ENCODE measurements at regions not wholly inside any gene's neighbourhood (a gene's known extent, or its start where the extent isn't known, plus 50 kb on each side); places are given as distances from the start of the nearest gene placed in this dataset.

- TF ChIP-seq SIN3A (IDR thresholded peaks at IDR 0.05; ENCODE audit: borderline replicate concordance, insufficient read depth, low read length): no peak
- TF ChIP-seq TAF1 (IDR thresholded peaks at IDR 0.05; ENCODE audit: borderline replicate concordance, insufficient read depth, low read length): no peak
- no peak for TF ChIP-seq FOXP2 (optimal IDR thresholded peaks at IDR 0.05; ENCODE audit: borderline replicate concordance, extremely low read depth, extremely low read length, insufficient read depth)
- TF ChIP-seq POLR2AphosphoS5 (IDR thresholded peaks at IDR 0.05; ENCODE audit: low read depth, low read length): no peak
- TF ChIP-seq, protein P1, sequence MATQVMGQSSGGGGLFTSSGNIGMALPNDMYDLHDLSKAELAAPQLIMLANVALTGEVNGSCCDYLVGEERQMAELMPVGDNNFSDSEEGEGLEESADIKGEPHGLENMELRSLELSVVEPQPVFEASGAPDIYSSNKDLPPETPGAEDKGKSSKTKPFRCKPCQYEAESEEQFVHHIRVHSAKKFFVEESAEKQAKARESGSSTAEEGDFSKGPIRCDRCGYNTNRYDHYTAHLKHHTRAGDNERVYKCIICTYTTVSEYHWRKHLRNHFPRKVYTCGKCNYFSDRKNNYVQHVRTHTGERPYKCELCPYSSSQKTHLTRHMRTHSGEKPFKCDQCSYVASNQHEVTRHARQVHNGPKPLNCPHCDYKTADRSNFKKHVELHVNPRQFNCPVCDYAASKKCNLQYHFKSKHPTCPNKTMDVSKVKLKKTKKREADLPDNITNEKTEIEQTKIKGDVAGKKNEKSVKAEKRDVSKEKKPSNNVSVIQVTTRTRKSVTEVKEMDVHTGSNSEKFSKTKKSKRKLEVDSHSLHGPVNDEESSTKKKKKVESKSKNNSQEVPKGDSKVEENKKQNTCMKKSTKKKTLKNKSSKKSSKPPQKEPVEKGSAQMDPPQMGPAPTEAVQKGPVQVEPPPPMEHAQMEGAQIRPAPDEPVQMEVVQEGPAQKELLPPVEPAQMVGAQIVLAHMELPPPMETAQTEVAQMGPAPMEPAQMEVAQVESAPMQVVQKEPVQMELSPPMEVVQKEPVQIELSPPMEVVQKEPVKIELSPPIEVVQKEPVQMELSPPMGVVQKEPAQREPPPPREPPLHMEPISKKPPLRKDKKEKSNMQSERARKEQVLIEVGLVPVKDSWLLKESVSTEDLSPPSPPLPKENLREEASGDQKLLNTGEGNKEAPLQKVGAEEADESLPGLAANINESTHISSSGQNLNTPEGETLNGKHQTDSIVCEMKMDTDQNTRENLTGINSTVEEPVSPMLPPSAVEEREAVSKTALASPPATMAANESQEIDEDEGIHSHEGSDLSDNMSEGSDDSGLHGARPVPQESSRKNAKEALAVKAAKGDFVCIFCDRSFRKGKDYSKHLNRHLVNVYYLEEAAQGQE (IDR thresholded peaks at IDR 0.05; ENCODE audit: insufficient read depth in 1 of 2, low read depth in 2 of 2, low read length in 2 of 2): no peak
Measured at GRCh38 chr2:51424418-51424817, 392.5 kb upstream of the NRXN1 start.

- no peak for TF ChIP-seq POLR2AphosphoS5 (IDR thresholded peaks at IDR 0.05; ENCODE audit: low read depth, low read length)
- no peak for TF ChIP-seq SIN3A (IDR thresholded peaks at IDR 0.05; ENCODE audit: borderline replicate concordance, insufficient read depth, low read length)
- TF ChIP-seq FOXP2 (optimal IDR thresholded peaks at IDR 0.05; ENCODE audit: borderline replicate concordance, extremely low read depth, extremely low read length, insufficient read depth): no peak
- no peak for TF ChIP-seq TAF1 (IDR thresholded peaks at IDR 0.05; ENCODE audit: borderline replicate concordance, insufficient read depth, low read length)
- TF ChIP-seq, protein P1 (IDR thresholded peaks at IDR 0.05; ENCODE audit: insufficient read depth in 1 of 2, low read depth in 2 of 2, low read length in 2 of 2): no peak
Measured at GRCh38 chr2:51420511-51420910, 388.6 kb upstream of the NRXN1 start.

GRCh38 chr2:51413726-51414125 lies 381.8 kb upstream of the NRXN1 start:
- TF ChIP-seq TAF1 (IDR thresholded peaks at IDR 0.05; ENCODE audit: borderline replicate concordance, insufficient read depth, low read length): no peak
- no peak for TF ChIP-seq POLR2AphosphoS5 (IDR thresholded peaks at IDR 0.05; ENCODE audit: low read depth, low read length)
- TF ChIP-seq, protein P1 (IDR thresholded peaks at IDR 0.05; ENCODE audit: insufficient read depth in 1 of 2, low read depth in 2 of 2, low read length in 2 of 2): no peak
- no peak for TF ChIP-seq FOXP2 (optimal IDR thresholded peaks at IDR 0.05; ENCODE audit: borderline replicate concordance, extremely low read depth, extremely low read length, insufficient read depth)
- no peak for TF ChIP-seq SIN3A (IDR thresholded peaks at IDR 0.05; ENCODE audit: borderline replicate concordance, insufficient read depth, low read length)

DNA sequence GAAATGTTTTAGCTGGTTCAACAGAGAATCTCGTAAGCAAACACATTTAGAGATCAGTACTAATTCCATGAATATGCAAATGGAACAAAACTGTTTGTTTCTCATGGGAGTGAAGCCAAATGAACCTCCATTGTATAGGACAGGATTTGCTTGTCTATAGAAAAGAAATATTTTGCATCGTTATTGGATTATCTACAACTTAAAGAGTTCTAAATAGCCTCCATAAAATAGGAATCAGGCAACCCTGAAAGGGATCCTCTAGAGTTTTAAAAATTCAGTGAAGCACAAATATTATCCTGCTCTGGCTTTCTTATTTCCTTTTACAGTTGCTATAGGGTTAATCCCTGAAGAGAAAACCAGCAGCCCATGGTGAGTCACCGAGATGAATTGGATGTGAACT lies 378.4 kb upstream of the NRXN1 start:
- TF ChIP-seq FOXP2 (optimal IDR thresholded peaks at IDR 0.05; ENCODE audit: borderline replicate concordance, extremely low read depth, extremely low read length, insufficient read depth) (no peak), TAF1 (IDR thresholded peaks at IDR 0.05; ENCODE audit: borderline replicate concordance, insufficient read depth, low read length) (no peak)

- TF ChIP-seq SIN3A (IDR thresholded peaks at IDR 0.05; ENCODE audit: borderline replicate concordance, insufficient read depth, low read length) (no peak), FOXP2 (optimal IDR thresholded peaks at IDR 0.05; ENCODE audit: borderline replicate concordance, extremely low read depth, extremely low read length, insufficient read depth) (no peak), POLR2AphosphoS5 (IDR thresholded peaks at IDR 0.05; ENCODE audit: low read depth, low read length) (no peak), TAF1 (IDR thresholded peaks at IDR 0.05; ENCODE audit: borderline replicate concordance, insufficient read depth, low read length) (no peak)
- TF ChIP-seq, protein P1 (IDR thresholded peaks at IDR 0.05; ENCODE audit: insufficient read depth in 1 of 2, low read depth in 2 of 2, low read length in 2 of 2): no peak
Measured at GRCh38 chr2:51409920-51410319, 378.0 kb upstream of the NRXN1 start.

Measured in PFSK-1 (cell line).